Ectodermal cell (in vitro differentiated cells): ENCODE measurements at regions not wholly inside any gene's neighbourhood (a gene's known extent, or its start where the extent isn't known, plus 50 kb on each side); places are given as distances from the start of the nearest gene placed in this dataset.

Experiments
- H3K27ac ChIP-seq: 2 replicates; pipeline ENCODE4 v1.7.0; 2013; ENCODE audit warnings: mild to moderate bottlenecking, low read depth, low read length; ENCODE audit not compliant: insufficient read depth, poor library complexity, severe bottlenecking
- H3K27me3 ChIP-seq: 2 replicates; pipeline ENCODE4 v1.7.0; 2013; ENCODE audit warnings: mild to moderate bottlenecking, low read length; ENCODE audit not compliant: insufficient read depth, control insufficient read depth, poor library complexity, severe bottlenecking
- H3K36me3 ChIP-seq: one replicate; pipeline ENCODE4 v1.7.0; 2013; ENCODE audit warnings: low read length; ENCODE audit not compliant: control insufficient read depth, insufficient read depth
- H3K4me1 ChIP-seq: one replicate; pipeline ENCODE4 v1.7.0; 2013; ENCODE audit warnings: low read length; ENCODE audit not compliant: control insufficient read depth, insufficient read depth
- H3K4me3 ChIP-seq: 2 replicates; pipeline ENCODE4 v1.7.0; 2013; ENCODE audit warnings: low read depth, low read length, control low read depth; ENCODE audit not compliant: insufficient read depth
- H3K9me3 ChIP-seq: 2 replicates; pipeline ENCODE4 v1.7.0; 2013; ENCODE audit warnings: mild to moderate bottlenecking, low read length, moderate library complexity; ENCODE audit not compliant: control insufficient read depth
- WGBS, 2 experiments: methylation state at CpG; one replicate each; pipeline ENCODE4 v1.1.7; 2013; ENCODE audit warnings: missing lambda C conversion rate in 2 of 2; 5-methylcytosine and 5-hydroxymethylcytosine counted together

DNA sequence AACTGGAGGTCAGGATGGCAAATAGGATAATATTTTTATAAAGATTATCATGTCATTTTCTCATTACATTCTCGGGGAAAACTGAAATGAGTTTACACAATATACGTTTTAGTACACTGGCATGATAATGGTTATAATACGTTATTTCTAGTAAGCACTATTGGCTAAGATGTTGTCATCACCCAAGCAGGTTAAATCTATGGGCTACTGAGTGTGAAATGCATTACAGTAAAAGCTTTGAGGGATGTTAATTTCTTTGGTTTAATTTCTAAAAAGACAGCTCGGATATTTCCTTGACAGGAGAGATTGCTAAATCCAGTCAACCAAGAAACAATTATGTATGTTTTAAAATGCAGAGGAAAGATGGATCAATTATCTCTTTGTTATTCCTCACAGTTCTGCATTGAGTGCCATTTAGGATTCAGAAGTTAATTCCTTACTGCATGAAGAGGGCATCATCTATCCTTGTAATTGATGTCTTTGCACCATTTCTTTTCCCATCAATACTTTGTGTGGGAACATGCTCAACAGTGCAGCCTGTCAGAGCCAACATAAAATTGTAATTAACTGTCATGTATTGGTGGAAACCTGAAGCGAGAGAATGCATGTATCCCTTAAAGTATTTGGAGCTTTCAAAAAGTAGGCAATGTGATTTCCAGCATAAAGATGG is 222.4 kb upstream of the ZP4 start:
- H3K4me1 ChIP-seq, result no peaks in the 10 kb centered on the region
- 92 to 93% methylated on average over 4 to 5 of the region's 5 CpGs for WGBS, 2 experiments
- no peaks in the 10 kb centered on the region for H3K36me3 ChIP-seq
- no peaks in the 10 kb centered on the region for H3K9me3 ChIP-seq
- no peak overlapping the region for H3K27ac ChIP-seq
- H3K27me3 ChIP-seq, result no peaks in the 10 kb centered on the region
- no peak overlapping the region for H3K4me3 ChIP-seq

GRCh38 chr1:238111516-238111915 is 220.8 kb upstream of the ZP4 start:
- H3K27ac ChIP-seq, result no peak overlapping the region
- H3K4me3 ChIP-seq, result no peak overlapping the region
- no peaks in the 10 kb centered on the region for H3K27me3 ChIP-seq
- H3K36me3 ChIP-seq, result no peaks in the 10 kb centered on the region
- no peaks in the 10 kb centered on the region for H3K4me1 ChIP-seq
- H3K9me3 ChIP-seq, result no peaks in the 10 kb centered on the region
- 66 to 89% methylated on average over 2 of the region's 2 CpGs for WGBS, 2 experiments

DNA sequence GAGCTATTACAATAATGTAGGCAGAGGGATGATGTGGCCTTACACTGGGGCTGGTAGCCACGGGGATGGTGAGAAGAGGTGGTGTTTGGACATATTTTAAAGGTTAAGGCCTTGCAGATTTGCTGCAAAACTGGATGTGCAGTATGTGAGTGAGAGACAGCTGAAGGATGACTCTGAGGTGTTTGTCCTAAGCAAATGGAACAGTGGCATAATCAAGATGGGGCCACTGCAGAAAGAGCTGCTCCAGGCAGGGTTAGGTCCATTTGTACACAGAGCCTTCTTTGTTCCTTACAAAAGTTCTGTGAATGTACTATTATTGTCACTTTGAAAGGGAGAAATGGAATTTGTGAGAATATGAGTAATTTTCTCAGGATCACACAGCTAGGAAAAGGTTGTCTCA is 220.4 kb upstream of the ZP4 start:
- WGBS, 2 experiments, result 91 to 100% methylated on average over 1 of the region's 1 CpG

DNA sequence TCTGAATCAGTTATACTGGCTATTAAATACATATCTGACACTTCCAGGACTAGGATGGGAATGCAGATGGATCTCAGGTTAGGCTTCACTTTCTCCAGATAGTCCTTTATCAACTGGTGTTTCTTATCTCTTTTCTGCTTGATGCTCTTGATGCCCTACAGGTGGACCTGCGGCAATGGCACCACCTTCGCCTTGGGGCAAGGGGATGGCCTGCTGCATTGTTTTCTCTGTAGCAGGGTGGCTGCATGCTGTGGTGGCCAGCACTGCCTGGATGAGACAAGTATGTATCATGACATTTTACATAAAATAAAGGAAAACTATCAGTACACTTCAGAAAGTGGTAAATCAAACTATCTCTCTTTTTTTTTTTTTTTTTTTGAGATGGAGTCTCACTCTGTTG is 217.7 kb upstream of the ZP4 start:
- H3K9me3 ChIP-seq, result no peaks in the 10 kb centered on the region

More for the DNA sequence above, 220.4 kb upstream of the ZP4 start:
- H3K4me1 ChIP-seq, result no peaks in the 10 kb centered on the region
- H3K4me3 ChIP-seq, result no peak overlapping the region
- no peak overlapping the region for H3K27ac ChIP-seq
- no peaks in the 10 kb centered on the region for H3K27me3 ChIP-seq
- no peaks in the 10 kb centered on the region for H3K9me3 ChIP-seq
- H3K36me3 ChIP-seq, result no peaks in the 10 kb centered on the region

DNA sequence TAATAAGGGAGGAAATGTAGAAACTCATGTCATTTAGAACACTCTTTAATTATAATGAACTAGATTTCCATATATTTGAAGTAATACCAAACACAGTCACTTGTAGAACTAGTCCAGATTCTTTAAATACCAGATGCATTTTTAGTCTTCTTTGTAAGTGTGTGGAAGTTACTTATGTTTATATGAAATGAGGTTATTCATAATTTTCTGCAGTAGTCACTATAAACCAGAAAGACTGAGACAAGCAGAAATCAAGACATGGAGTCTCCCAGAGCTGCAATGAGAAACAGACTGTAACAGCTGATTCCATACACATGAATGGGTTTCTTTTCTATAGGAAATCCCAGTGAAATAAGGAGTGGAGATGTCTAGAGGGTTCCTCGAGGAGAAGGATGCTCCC is 216.6 kb upstream of the ZP4 start:
- Histone ChIP-seq H3K36me3 (no peaks in the 10 kb centered on the region), H3K9me3 (no peaks in the 10 kb centered on the region), H3K27me3 (no peaks in the 10 kb centered on the region), H3K4me1 (no peaks in the 10 kb centered on the region), H3K4me3 (no peak overlapping the region), H3K27ac (no peak overlapping the region)
- 94 to 100% methylated on average over 1 of the region's 1 CpG for WGBS, 2 experiments

More for the DNA sequence above, 217.7 kb upstream of the ZP4 start:
- 96 to 97% methylated on average over 2 of the region's 2 CpGs for WGBS, 2 experiments
- H3K4me3 ChIP-seq, result no peak overlapping the region
- H3K27ac ChIP-seq, result no peak overlapping the region
- no peaks in the 10 kb centered on the region for H3K4me1 ChIP-seq
- H3K36me3 ChIP-seq, result no peaks in the 10 kb centered on the region
- no peaks in the 10 kb centered on the region for H3K27me3 ChIP-seq

DNA sequence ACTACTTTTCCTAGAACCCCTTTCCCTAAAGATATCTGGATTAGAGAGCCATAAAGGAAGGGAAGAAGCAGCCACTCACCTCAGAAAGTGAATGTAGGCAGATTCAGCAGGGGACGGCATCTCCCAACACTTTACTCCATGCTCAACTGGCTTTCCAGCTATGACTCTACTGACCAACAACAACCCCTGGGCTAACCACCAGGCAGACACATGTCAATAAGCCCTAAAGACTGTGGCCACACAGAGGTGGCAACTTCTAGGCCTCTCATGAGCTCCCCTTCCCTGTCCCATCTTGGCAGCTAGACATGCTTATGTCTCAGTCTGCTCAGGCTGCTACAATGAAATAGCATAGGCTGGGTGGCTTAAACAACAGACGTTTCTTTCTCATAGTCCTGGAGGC is 214.0 kb upstream of the ZP4 start:
- WGBS, 2 experiments, result 67 to 69% methylated on average over 2 of the region's 2 CpGs

GRCh38 chr1:238101923-238102322 is 211.2 kb upstream of the ZP4 start:
- 100% methylated on average over 1 to 2 of the region's 2 CpGs for WGBS, 2 experiments
- H3K27me3 ChIP-seq, result no peaks in the 10 kb centered on the region
- H3K36me3 ChIP-seq, result no peaks in the 10 kb centered on the region
- H3K4me1 ChIP-seq, result no peaks in the 10 kb centered on the region
- H3K9me3 ChIP-seq, result no peaks in the 10 kb centered on the region
- H3K27ac ChIP-seq, result no peak overlapping the region
- H3K4me3 ChIP-seq, result no peak overlapping the region

More for the DNA sequence above, 214.0 kb upstream of the ZP4 start:
- H3K4me3 ChIP-seq, result no peak overlapping the region
- no peaks in the 10 kb centered on the region for H3K4me1 ChIP-seq
- no peak overlapping the region for H3K27ac ChIP-seq
- H3K27me3 ChIP-seq, result no peaks in the 10 kb centered on the region
- H3K36me3 ChIP-seq, result no peaks in the 10 kb centered on the region
- no peaks in the 10 kb centered on the region for H3K9me3 ChIP-seq

DNA sequence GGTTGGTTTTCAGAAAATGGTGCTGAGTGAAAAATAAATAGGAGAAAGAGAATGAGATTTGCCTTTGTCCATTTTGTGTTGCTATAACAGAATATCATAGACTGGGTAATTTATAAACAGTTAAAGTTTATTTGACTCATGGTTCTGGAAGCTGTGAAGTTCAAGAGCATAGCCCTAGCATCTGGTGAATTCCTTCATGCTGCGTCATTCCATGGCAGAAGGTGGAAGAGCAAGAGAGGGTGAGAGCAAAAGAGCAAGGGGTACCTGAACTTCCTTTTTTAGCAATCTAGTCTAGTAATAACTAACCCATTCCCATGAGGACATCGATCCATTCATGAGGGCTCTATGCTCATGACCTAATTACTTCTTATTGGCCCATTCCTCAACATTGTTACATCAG is 209.1 kb upstream of the ZP4 start:
- no peaks in the 10 kb centered on the region for H3K36me3 ChIP-seq
- H3K4me1 ChIP-seq, result no peaks in the 10 kb centered on the region
- 97 to 98% methylated on average over 2 of the region's 2 CpGs for whole genome bisulfite sequencing, 2 experiments
- H3K27ac ChIP-seq, result no peak overlapping the region
- H3K9me3 ChIP-seq, result no peaks in the 10 kb centered on the region
- H3K27me3 ChIP-seq, result no peaks in the 10 kb centered on the region
- no peak overlapping the region for H3K4me3 ChIP-seq

- no peaks in the 10 kb centered on the region for H3K4me1 ChIP-seq
- H3K4me3 ChIP-seq, result no peak overlapping the region
- no peak overlapping the region for H3K27ac ChIP-seq
- H3K27me3 ChIP-seq, result no peaks in the 10 kb centered on the region
- no peaks in the 10 kb centered on the region for H3K9me3 ChIP-seq
- H3K36me3 ChIP-seq, result no peaks in the 10 kb centered on the region
Measured at GRCh38 chr1:238089615-238090014, 198.9 kb upstream of the ZP4 start.

GRCh38 chr1:238088560-238089290 is 198.0 kb upstream of the ZP4 start:
- Histone ChIP-seq H3K9me3 (no peaks in the 10 kb centered on the region), H3K4me3 (no peak overlapping the region), H3K4me1 (no peaks in the 10 kb centered on the region), H3K27ac (no peak overlapping the region), H3K36me3 (no peaks in the 10 kb centered on the region), H3K27me3 (no peaks in the 10 kb centered on the region)
- WGBS, 2 experiments, result 81% methylated on average over 4 of the region's 4 CpGs
